SU-DHL-6 (cell line): ENCODE measurements at regions not wholly inside any gene's neighbourhood (a gene's known extent, or its start where the extent isn't known, plus 50 kb on each side); places are given as distances from the start of the nearest gene placed in this dataset.
"Not testable (repeated sequence)": the region's sequence is repeated elsewhere in the genome, so short reads cannot be mapped to it uniquely, and the experiment has no call there.

Experiments
- H2AFZ ChIP-seq: fragments of 200-600 bp; sonication (generic); 2 replicates; pipeline ENCODE4 v1.6.1; 2014; ENCODE audit warnings: low read depth, mild to moderate bottlenecking, moderate library complexity, mixed read lengths, antibody characterized with exemption, low read length; ENCODE audit not compliant: severe bottlenecking
- H3F3A ChIP-seq: fragments of 200-600 bp; shearing (Covaris generic); 2 replicates; pipeline ENCODE4 v1.6.0; 2016; ENCODE audit warnings: antibody characterized with exemption, mild to moderate bottlenecking; ENCODE audit not compliant: insufficient read depth
- H3K27ac ChIP-seq: fragments of 200-600 bp; sonication (generic); 2 replicates; pipeline ENCODE4 v1.5.1; 2016; ENCODE audit warnings: low read depth, mild to moderate bottlenecking, low read length, moderate library complexity, mixed read lengths
- H3K27me3 ChIP-seq: fragments of 200-600 bp; sonication (generic), shearing (Covaris generic); 2 replicates; pipeline ENCODE4 v1.6.0; 2014; ENCODE audit warnings: mild to moderate bottlenecking, low read length
- H3K36me3 ChIP-seq: fragments of 200-600 bp; sonication (generic); 2 replicates; pipeline ENCODE4 v1.6.1; 2014; ENCODE audit warnings: mild to moderate bottlenecking, low read length, mixed read lengths
- H3K4me2 ChIP-seq: fragments of 300-600, 200-600 bp; shearing (Covaris generic), sonication (generic); 2 replicates; pipeline ENCODE4 v1.6.0; 2014; ENCODE audit warnings: low read length, low read depth, mild to moderate bottlenecking; ENCODE audit not compliant: poor library complexity, severe bottlenecking
- H3K4me3 ChIP-seq: fragments of 200-600 bp; sonication (generic); 2 replicates; pipeline ENCODE4 v1.5.1; 2014; ENCODE audit warnings: antibody characterized with exemption, low read length, mild to moderate bottlenecking, mixed read lengths; ENCODE audit not compliant: insufficient read depth, poor library complexity, severe bottlenecking
- H3K79me2 ChIP-seq: fragments of 200-600 bp; sonication (generic); 2 replicates; pipeline ENCODE4 v1.6.1; 2014; ENCODE audit warnings: mild to moderate bottlenecking, low read length, moderate library complexity; ENCODE audit not compliant: insufficient read depth
- H3K9ac ChIP-seq: fragments of 200-600 bp; sonication (generic); 2 replicates; pipeline ENCODE4 v1.7.0; 2014; ENCODE audit warnings: mild to moderate bottlenecking, low read length
- H3K9me2 ChIP-seq: fragments of 200-600 bp; sonication (generic); replicated peaks from 2 replicates; pipeline ENCODE4 v1.6.1; 2014; ENCODE audit warnings: low read length; ENCODE audit not compliant: insufficient read depth
- H3K9me3 ChIP-seq: fragments of 200-600 bp; sonication (generic); 2 replicates; pipeline ENCODE4 v1.6.1; 2014; ENCODE audit warnings: low read length, mixed read lengths; ENCODE audit not compliant: insufficient read depth
- H4K20me1 ChIP-seq: fragments of 200-600 bp; sonication (generic); 2 replicates; pipeline ENCODE4 v1.6.1; 2014; ENCODE audit warnings: low read depth, mild to moderate bottlenecking, antibody characterized with exemption, low read length, moderate library complexity, mixed read lengths

- not testable (repeated sequence) for H2AFZ ChIP-seq
Observed at GRCh38 chr7:65100499-65100898, 94.0 kb upstream of the ERV3-1 start.

GRCh38 chr7:65081669-65082055 lies 75.2 kb upstream of the ERV3-1 start:
- not testable (repeated sequence) for H3K9me3 ChIP-seq, H3F3A ChIP-seq, H4K20me1 ChIP-seq, H3K27me3 ChIP-seq, H3K27ac ChIP-seq, H3K36me3 ChIP-seq, H3K9me2 ChIP-seq
- peak overlapping the region; percentile 50 for H2AFZ ChIP-seq
- H3K9ac ChIP-seq: peak overlapping the region; percentile 72
- peaks cover 13% of the 10 kb centered on the region; the same call in 1 of the 2 replicates for H3K79me2 ChIP-seq
- H3K4me3 ChIP-seq: peak overlapping the region; percentile 62
- peak overlapping the region; percentile 58 for H3K4me2 ChIP-seq

More at GRCh38 chr7:65100499-65100898, 94.0 kb upstream of the ERV3-1 start:
- H3K4me2 ChIP-seq, H3K9ac ChIP-seq, H3K9me3 ChIP-seq, H3K79me2 ChIP-seq, H3F3A ChIP-seq, H3K9me2 ChIP-seq, H3K27me3 ChIP-seq, H4K20me1 ChIP-seq, H3K4me3 ChIP-seq, H3K36me3 ChIP-seq, H3K27ac ChIP-seq: not testable (repeated sequence)

GRCh38 chr7:65080799-65081668 lies 74.5 kb upstream of the ERV3-1 start:
- Histone ChIP-seq H2AFZ (peak overlapping the region; percentile 50), H3K79me2 (peaks cover 13% of the 10 kb centered on the region; the same call in 1 of the 2 replicates), H3K4me3 (peak overlapping the region; percentile 62), H3K9ac (peak overlapping the region; percentile 72), H3K4me2 (peak overlapping the region; percentile 58)
- H3K9me3 ChIP-seq, H3K27me3 ChIP-seq, H3F3A ChIP-seq, H3K27ac ChIP-seq, H4K20me1 ChIP-seq, H3K9me2 ChIP-seq, H3K36me3 ChIP-seq: not testable (repeated sequence)

GRCh38 chr7:65074959-65075358 lies 68.5 kb upstream of the ERV3-1 start:
- not testable (repeated sequence) for H3K27me3 ChIP-seq

GRCh38 chr7:65073160-65073559 lies 66.7 kb upstream of the ERV3-1 start:
- not testable (repeated sequence) for H2AFZ ChIP-seq, H3K4me3 ChIP-seq, H3K79me2 ChIP-seq, H3K27me3 ChIP-seq, H3K4me2 ChIP-seq, H3K9me3 ChIP-seq, H3K9me2 ChIP-seq, H4K20me1 ChIP-seq, H3K9ac ChIP-seq, H3K36me3 ChIP-seq, H3F3A ChIP-seq, H3K27ac ChIP-seq

More at GRCh38 chr7:65074959-65075358, 68.5 kb upstream of the ERV3-1 start:
- H3K9ac ChIP-seq, H3K9me2 ChIP-seq, H2AFZ ChIP-seq, H3K4me2 ChIP-seq, H3K36me3 ChIP-seq, H3K27ac ChIP-seq, H3K79me2 ChIP-seq, H3K9me3 ChIP-seq, H3K4me3 ChIP-seq, H4K20me1 ChIP-seq, H3F3A ChIP-seq: not testable (repeated sequence)

- H3K9me2 ChIP-seq, H3K27ac ChIP-seq, H3K9ac ChIP-seq, H3K9me3 ChIP-seq, H4K20me1 ChIP-seq, H3K4me2 ChIP-seq, H3F3A ChIP-seq, H3K79me2 ChIP-seq, H2AFZ ChIP-seq, H3K27me3 ChIP-seq, H3K36me3 ChIP-seq, H3K4me3 ChIP-seq: not testable (repeated sequence)
Observed at GRCh38 chr7:65071854-65072431, 65.5 kb upstream of the ERV3-1 start.

GRCh38 chr7:65069476-65069875 lies 63.0 kb upstream of the ERV3-1 start:
- H3K9me3 ChIP-seq, H3K27me3 ChIP-seq, H2AFZ ChIP-seq, H3K4me2 ChIP-seq, H3K27ac ChIP-seq, H3K9me2 ChIP-seq, H3K79me2 ChIP-seq, H4K20me1 ChIP-seq, H3K4me3 ChIP-seq, H3K36me3 ChIP-seq, H3F3A ChIP-seq, H3K9ac ChIP-seq: not testable (repeated sequence)

GRCh38 chr7:65062566-65062965 lies 56.1 kb upstream of the ERV3-1 start:
- not testable (repeated sequence) for H3K4me2 ChIP-seq, H3K27ac ChIP-seq, H3K9me3 ChIP-seq, H3K27me3 ChIP-seq, H3K9me2 ChIP-seq, H2AFZ ChIP-seq, H3K4me3 ChIP-seq, H3K9ac ChIP-seq, H3K79me2 ChIP-seq, H3F3A ChIP-seq, H3K36me3 ChIP-seq, H4K20me1 ChIP-seq
